SJCRH30 (cell line): ENCODE measurements at regions not wholly inside any gene's neighbourhood (a gene's known extent, or its start where the extent isn't known, plus 50 kb on each side); places are given as distances from the start of the nearest gene placed in this dataset.
A peak's percentile ranks its signal among the peaks of the same experiment; 100 is the strongest.

Source experiments
- DNase-seq, 2 experiments: peaks; one replicate each; pipeline ENCODE4 v3.0.0-alpha.2; 2015 to 2020
- H3K27ac ChIP-seq: fragments of 250-450 bp; sonication (Bioruptor Pico); 2 replicates; pipeline ENCODE4 v1.5.1; 2020; ENCODE audit warnings: mild to moderate bottlenecking, moderate library complexity
- H3K27me3 ChIP-seq: fragments of 250-450 bp; sonication (Bioruptor Pico); 2 replicates; pipeline ENCODE4 v1.5.1; 2020; ENCODE audit warnings: mild to moderate bottlenecking, moderate library complexity
- H3K36me3 ChIP-seq: fragments of 250-450 bp; sonication (Bioruptor Pico); 2 replicates; pipeline ENCODE4 v1.5.1; 2020; ENCODE audit warnings: mild to moderate bottlenecking, moderate library complexity
- H3K4me1 ChIP-seq: fragments of 250-450 bp; sonication (Bioruptor Pico); 2 replicates; pipeline ENCODE4 v1.5.1; 2020; ENCODE audit warnings: mild to moderate bottlenecking, moderate library complexity
- H3K4me3 ChIP-seq: fragments of 250-450 bp; sonication (Bioruptor Pico); 2 replicates; pipeline ENCODE4 v1.5.1; 2020; ENCODE audit warnings: mild to moderate bottlenecking, moderate library complexity
- H3K9me3 ChIP-seq: fragments of 250-450 bp; sonication (Bioruptor Pico); replicated peaks from 2 replicates; pipeline ENCODE4 v1.5.1; 2020; ENCODE audit warnings: mild to moderate bottlenecking, moderate library complexity

- Histone ChIP-seq H3K27ac (no peak overlapping the region), H3K36me3 (no peaks in the 10 kb centered on the region), H3K4me3 (no peak overlapping the region), H3K9me3 (no peaks in the 10 kb centered on the region), H3K27me3 (no peaks in the 10 kb centered on the region), H3K4me1 (no peaks in the 10 kb centered on the region)
- DNase-seq: no peak
Measured at GRCh38 chr2:14533131-14533757, 99.3 kb upstream of the LRATD1 start.

GRCh38 chr2:14535156-14535555 lies 97.4 kb upstream of the LRATD1 start:
- Histone ChIP-seq H3K27ac (no peak overlapping the region), H3K9me3 (no peaks in the 10 kb centered on the region), H3K4me1 (no peaks in the 10 kb centered on the region), H3K4me3 (no peak overlapping the region), H3K27me3 (no peaks in the 10 kb centered on the region), H3K36me3 (no peaks in the 10 kb centered on the region)
- no peak for DNase-seq

- H3K27me3 ChIP-seq: no peaks in the 10 kb centered on the region
- H3K9me3 ChIP-seq: no peaks in the 10 kb centered on the region
- DNase-seq: no peak
Measured at GRCh38 chr2:14536976-14537375, 95.5 kb upstream of the LRATD1 start.

GRCh38 chr2:14540015-14540414 lies 92.5 kb upstream of the LRATD1 start:
- H3K4me1 ChIP-seq: no peaks in the 10 kb centered on the region
- H3K27me3 ChIP-seq: no peaks in the 10 kb centered on the region
- no peak for DNase-seq

More at GRCh38 chr2:14536976-14537375, 95.5 kb upstream of the LRATD1 start:
- Histone ChIP-seq H3K4me3 (no peak overlapping the region), H3K4me1 (no peaks in the 10 kb centered on the region), H3K27ac (no peak overlapping the region), H3K36me3 (no peaks in the 10 kb centered on the region)

GRCh38 chr2:14543284-14543683 lies 89.2 kb upstream of the LRATD1 start:
- no peak overlapping the region for H3K27ac ChIP-seq
- peak in 1 of 2 experiments; percentile 14 for DNase-seq

More at GRCh38 chr2:14540015-14540414, 92.5 kb upstream of the LRATD1 start:
- Histone ChIP-seq H3K9me3 (no peaks in the 10 kb centered on the region), H3K4me3 (no peak overlapping the region), H3K36me3 (no peaks in the 10 kb centered on the region), H3K27ac (no peak overlapping the region)

GRCh38 chr2:14544247-14544646 lies 88.3 kb upstream of the LRATD1 start:
- Histone ChIP-seq H3K27ac (no peak overlapping the region), H3K36me3 (no peaks in the 10 kb centered on the region), H3K4me1 (0 out of 2 replicates have a peak, but pooled peaks cover 2% of the 10 kb centered on the region), H3K9me3 (no peaks in the 10 kb centered on the region), H3K4me3 (no peak overlapping the region), H3K27me3 (no peaks in the 10 kb centered on the region)
- no peak for DNase-seq

More at GRCh38 chr2:14543284-14543683, 89.2 kb upstream of the LRATD1 start:
- no peaks in the 10 kb centered on the region for H3K4me1 ChIP-seq
- H3K9me3 ChIP-seq: no peaks in the 10 kb centered on the region
- no peaks in the 10 kb centered on the region for H3K36me3 ChIP-seq
- H3K4me3 ChIP-seq: no peak overlapping the region
- H3K27me3 ChIP-seq: no peaks in the 10 kb centered on the region

- no peak overlapping the region for H3K27ac ChIP-seq
- no peaks in the 10 kb centered on the region for H3K9me3 ChIP-seq
- 0 out of 2 replicates have a peak, but pooled peaks cover 2% of the 10 kb centered on the region for H3K4me1 ChIP-seq
- no peak overlapping the region for H3K4me3 ChIP-seq
- H3K27me3 ChIP-seq: no peaks in the 10 kb centered on the region
- no peak for DNase-seq
- H3K36me3 ChIP-seq: no peaks in the 10 kb centered on the region
Measured at GRCh38 chr2:14547830-14548229, 84.7 kb upstream of the LRATD1 start.

GRCh38 chr2:14550658-14551057 lies 81.9 kb upstream of the LRATD1 start:
- no peak for DNase-seq

GRCh38 chr2:14551069-14551468 lies 81.4 kb upstream of the LRATD1 start:
- no peaks in the 10 kb centered on the region for H3K27me3 ChIP-seq
- no peak overlapping the region for H3K27ac ChIP-seq
- H3K36me3 ChIP-seq: no peaks in the 10 kb centered on the region
- no peak for DNase-seq
- H3K4me1 ChIP-seq: 0 out of 2 replicates have a peak, but pooled peaks cover 2% of the 10 kb centered on the region
- no peak overlapping the region for H3K4me3 ChIP-seq
- no peaks in the 10 kb centered on the region for H3K9me3 ChIP-seq

More at GRCh38 chr2:14550658-14551057, 81.9 kb upstream of the LRATD1 start:
- Histone ChIP-seq H3K4me1 (0 out of 2 replicates have a peak, but pooled peaks cover 2% of the 10 kb centered on the region), H3K36me3 (no peaks in the 10 kb centered on the region), H3K27me3 (no peaks in the 10 kb centered on the region), H3K4me3 (no peak overlapping the region), H3K9me3 (no peaks in the 10 kb centered on the region), H3K27ac (no peak overlapping the region)

- no peaks in the 10 kb centered on the region for H3K27me3 ChIP-seq
- no peak for DNase-seq
- H3K36me3 ChIP-seq: no peaks in the 10 kb centered on the region
- no peaks in the 10 kb centered on the region for H3K9me3 ChIP-seq
- H3K27ac ChIP-seq: no peak overlapping the region
- H3K4me3 ChIP-seq: no peak overlapping the region
- H3K4me1 ChIP-seq: 0 out of 2 replicates have a peak, but pooled peaks cover 2% of the 10 kb centered on the region
Measured at GRCh38 chr2:14552286-14552685, 80.2 kb upstream of the LRATD1 start.

- no peak for DNase-seq
- no peak overlapping the region for H3K27ac ChIP-seq
Measured at GRCh38 chr2:14552818-14553217, 79.7 kb upstream of the LRATD1 start.

GRCh38 chr2:14554849-14555545 lies 77.5 kb upstream of the LRATD1 start:
- no peaks in the 10 kb centered on the region for H3K27me3 ChIP-seq
- no peaks in the 10 kb centered on the region for H3K9me3 ChIP-seq
- no peak for DNase-seq
- H3K4me1 ChIP-seq: no peaks in the 10 kb centered on the region
- H3K36me3 ChIP-seq: no peaks in the 10 kb centered on the region
- no peak overlapping the region for H3K4me3 ChIP-seq
- H3K27ac ChIP-seq: no peak overlapping the region

More at GRCh38 chr2:14552818-14553217, 79.7 kb upstream of the LRATD1 start:
- no peaks in the 10 kb centered on the region for H3K9me3 ChIP-seq
- H3K4me3 ChIP-seq: no peak overlapping the region
- no peaks in the 10 kb centered on the region for H3K27me3 ChIP-seq
- no peaks in the 10 kb centered on the region for H3K36me3 ChIP-seq
- H3K4me1 ChIP-seq: 0 out of 2 replicates have a peak, but pooled peaks cover 2% of the 10 kb centered on the region

- H3K4me3 ChIP-seq: no peak overlapping the region
- DNase-seq: no peak
Measured at GRCh38 chr2:14557111-14557510, 75.4 kb upstream of the LRATD1 start.

GRCh38 chr2:14557916-14558315 lies 74.6 kb upstream of the LRATD1 start:
- Histone ChIP-seq H3K27ac (no peak overlapping the region), H3K4me3 (no peak overlapping the region), H3K9me3 (no peaks in the 10 kb centered on the region), H3K4me1 (no peaks in the 10 kb centered on the region), H3K36me3 (no peaks in the 10 kb centered on the region), H3K27me3 (no peaks in the 10 kb centered on the region)
- no peak for DNase-seq

More at GRCh38 chr2:14557111-14557510, 75.4 kb upstream of the LRATD1 start:
- H3K4me1 ChIP-seq: no peaks in the 10 kb centered on the region
- no peak overlapping the region for H3K27ac ChIP-seq
- H3K9me3 ChIP-seq: no peaks in the 10 kb centered on the region
- no peaks in the 10 kb centered on the region for H3K36me3 ChIP-seq
- H3K27me3 ChIP-seq: no peaks in the 10 kb centered on the region

GRCh38 chr2:14558335-14558919 lies 74.1 kb upstream of the LRATD1 start:
- no peak overlapping the region for H3K4me3 ChIP-seq
- no peaks in the 10 kb centered on the region for H3K27me3 ChIP-seq
- no peak for DNase-seq
- H3K36me3 ChIP-seq: no peaks in the 10 kb centered on the region
- H3K27ac ChIP-seq: no peak overlapping the region
- no peaks in the 10 kb centered on the region for H3K4me1 ChIP-seq
- no peaks in the 10 kb centered on the region for H3K9me3 ChIP-seq
